GM06990 (cell line): ENCODE measurements at regions not wholly inside any gene's neighbourhood (a gene's known extent, or its start where the extent isn't known, plus 50 kb on each side); places are given as distances from the start of the nearest gene placed in this dataset.

Source experiments
- DNase-seq: peaks from one replicate; pipeline ENCODE4 v3.0.0-alpha.2; 2011; ENCODE audit not compliant: insufficient read length; ENCODE audit errors: extremely low read depth
- H3K27me3 ChIP-seq: replicated peaks from 2 replicates; pipeline ENCODE4 v1.6.0; 2011; ENCODE audit warnings: low read length; ENCODE audit not compliant: control insufficient read depth, insufficient read depth
- H3K36me3 ChIP-seq: 2 replicates; pipeline ENCODE4 v1.5.1; 2011; ENCODE audit warnings: low read length; ENCODE audit not compliant: control insufficient read depth, insufficient read depth
- H3K4me3 ChIP-seq: replicated peaks from 2 replicates; pipeline ENCODE4 v1.5.1; 2011; ENCODE audit warnings: low read depth, mild to moderate bottlenecking, control low read depth, low read length
- TF ChIP-seq, protein P1 (sequence below): IDR thresholded peaks from 2 replicates; pipeline ENCODE4 v1.5.1; 2011; ENCODE audit warnings: low read length, control low read depth, mild to moderate bottlenecking, inconsistent platforms; ENCODE audit not compliant: insufficient read depth, poor library complexity, severe bottlenecking

DNA sequence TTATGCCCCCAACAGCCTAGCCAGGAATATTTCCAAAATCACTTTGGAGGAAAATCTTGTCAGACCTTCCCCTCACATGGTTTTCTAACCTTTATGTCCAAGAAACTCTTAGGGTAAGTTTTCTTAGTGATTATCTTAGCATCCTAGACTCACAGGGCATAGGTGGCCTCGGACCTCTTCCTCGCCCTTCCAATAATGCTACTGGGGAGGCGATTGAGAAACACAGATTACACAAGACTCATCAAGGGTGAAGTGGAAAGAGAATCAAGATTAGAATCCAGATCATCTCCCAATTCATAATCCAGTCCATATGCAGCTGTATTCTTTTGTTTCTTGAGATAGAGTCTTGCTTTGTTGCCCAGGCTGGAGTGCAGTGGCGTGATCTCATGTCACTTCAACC lies 358.4 kb upstream of the CDH5 start:
- TF ChIP-seq, protein P1, sequence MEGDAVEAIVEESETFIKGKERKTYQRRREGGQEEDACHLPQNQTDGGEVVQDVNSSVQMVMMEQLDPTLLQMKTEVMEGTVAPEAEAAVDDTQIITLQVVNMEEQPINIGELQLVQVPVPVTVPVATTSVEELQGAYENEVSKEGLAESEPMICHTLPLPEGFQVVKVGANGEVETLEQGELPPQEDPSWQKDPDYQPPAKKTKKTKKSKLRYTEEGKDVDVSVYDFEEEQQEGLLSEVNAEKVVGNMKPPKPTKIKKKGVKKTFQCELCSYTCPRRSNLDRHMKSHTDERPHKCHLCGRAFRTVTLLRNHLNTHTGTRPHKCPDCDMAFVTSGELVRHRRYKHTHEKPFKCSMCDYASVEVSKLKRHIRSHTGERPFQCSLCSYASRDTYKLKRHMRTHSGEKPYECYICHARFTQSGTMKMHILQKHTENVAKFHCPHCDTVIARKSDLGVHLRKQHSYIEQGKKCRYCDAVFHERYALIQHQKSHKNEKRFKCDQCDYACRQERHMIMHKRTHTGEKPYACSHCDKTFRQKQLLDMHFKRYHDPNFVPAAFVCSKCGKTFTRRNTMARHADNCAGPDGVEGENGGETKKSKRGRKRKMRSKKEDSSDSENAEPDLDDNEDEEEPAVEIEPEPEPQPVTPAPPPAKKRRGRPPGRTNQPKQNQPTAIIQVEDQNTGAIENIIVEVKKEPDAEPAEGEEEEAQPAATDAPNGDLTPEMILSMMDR: no peak
- Histone ChIP-seq H3K27me3 (no peaks in the 10 kb centered on the region), H3K4me3 (no peak overlapping the region), H3K36me3 (no peaks in the 10 kb centered on the region)
- no peak for DNase-seq

DNA sequence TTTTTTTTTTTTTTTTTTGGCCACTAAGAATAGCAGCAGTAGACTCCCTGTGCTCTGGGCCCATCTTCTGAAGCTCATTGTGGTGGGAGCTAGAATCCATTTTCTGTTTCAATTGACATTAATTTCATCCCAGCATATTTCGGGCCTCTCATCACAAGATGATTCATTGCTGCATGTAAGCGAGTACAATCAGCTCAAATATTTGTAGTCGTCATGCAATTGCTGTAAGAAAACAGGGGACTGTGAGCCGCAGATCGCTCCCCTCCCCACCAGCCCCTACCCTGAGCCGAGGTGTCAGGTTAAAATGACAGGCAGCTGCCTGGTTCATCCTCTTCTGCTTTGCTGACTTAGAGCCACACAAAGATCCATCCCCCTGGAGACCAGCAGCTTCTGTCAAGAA lies 358.8 kb upstream of the CDH5 start:
- Histone ChIP-seq H3K4me3 (no peak overlapping the region), H3K36me3 (no peaks in the 10 kb centered on the region), H3K27me3 (no peaks in the 10 kb centered on the region)
- no peak for DNase-seq
- TF ChIP-seq, protein P1: no peak

DNA sequence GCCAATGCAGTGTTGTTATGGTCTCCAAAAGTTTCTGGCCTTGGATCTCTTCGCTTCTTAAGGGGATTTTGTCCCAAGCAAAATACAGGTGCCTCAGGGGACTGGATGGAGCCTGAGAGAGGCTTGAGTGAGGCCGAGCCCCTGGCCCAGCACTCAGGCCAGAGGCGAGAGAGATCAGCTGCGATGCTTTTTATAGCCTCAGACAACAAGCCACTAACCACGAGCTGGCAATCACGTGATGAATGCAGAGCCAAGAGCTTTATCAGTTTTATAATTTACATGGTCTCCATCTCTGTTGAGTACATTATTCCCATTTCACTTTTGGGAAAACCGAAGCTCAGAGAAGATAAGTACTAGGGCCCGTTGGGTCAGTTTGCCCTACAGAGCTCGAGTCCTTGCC lies 360.0 kb upstream of the CDH5 start:
- no peaks in the 10 kb centered on the region for H3K27me3 ChIP-seq
- TF ChIP-seq, protein P1: no peak
- H3K4me3 ChIP-seq: no peak overlapping the region
- no peaks in the 10 kb centered on the region for H3K36me3 ChIP-seq
- DNase-seq: no peak

DNA sequence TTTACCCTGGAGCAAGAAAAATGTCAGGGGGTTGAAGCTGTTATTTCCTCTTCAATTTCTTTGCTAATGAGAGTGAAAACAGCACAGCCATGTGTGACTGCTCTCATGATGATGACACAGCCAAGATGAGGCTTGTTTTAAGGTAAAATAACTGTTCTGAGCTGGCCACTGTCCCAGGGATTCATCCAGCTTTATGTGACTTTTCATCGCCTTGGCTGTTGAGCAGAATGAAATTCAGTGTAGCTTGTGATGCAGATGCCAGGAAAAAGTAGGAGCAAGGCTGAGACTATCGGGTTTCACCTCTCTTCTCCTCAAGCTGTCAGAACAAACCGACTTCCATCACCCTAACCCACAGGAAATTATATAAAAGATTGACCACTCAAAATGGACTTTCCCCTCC lies 361.8 kb upstream of the CDH5 start:
- Histone ChIP-seq H3K36me3 (no peaks in the 10 kb centered on the region), H3K27me3 (no peaks in the 10 kb centered on the region), H3K4me3 (no peak overlapping the region)
- TF ChIP-seq, protein P1: no peak
- DNase-seq: no peak

DNA sequence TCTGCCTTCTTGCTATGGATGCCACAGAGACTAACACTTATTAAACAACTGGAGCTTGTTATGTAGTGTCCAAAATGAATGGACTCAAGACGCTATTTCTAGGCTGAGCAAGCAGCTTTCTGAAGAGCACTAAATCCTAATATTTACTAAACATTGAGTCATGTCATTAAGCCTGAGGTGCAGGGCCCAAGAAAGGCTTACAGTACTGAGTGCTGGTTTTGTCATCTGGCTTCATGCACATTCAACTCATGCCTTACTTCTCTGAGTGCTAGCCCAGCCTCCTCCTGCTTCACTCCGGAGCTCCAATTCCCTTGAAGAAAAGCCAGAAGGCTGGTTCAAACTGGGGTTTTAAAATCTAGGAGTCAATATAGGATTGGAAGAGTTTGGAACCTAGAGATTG lies 363.3 kb upstream of the CDH5 start:
- no peak overlapping the region for H3K4me3 ChIP-seq
- H3K36me3 ChIP-seq: no peaks in the 10 kb centered on the region
- TF ChIP-seq, protein P1: no peak
- DNase-seq: no peak
- no peaks in the 10 kb centered on the region for H3K27me3 ChIP-seq

DNA sequence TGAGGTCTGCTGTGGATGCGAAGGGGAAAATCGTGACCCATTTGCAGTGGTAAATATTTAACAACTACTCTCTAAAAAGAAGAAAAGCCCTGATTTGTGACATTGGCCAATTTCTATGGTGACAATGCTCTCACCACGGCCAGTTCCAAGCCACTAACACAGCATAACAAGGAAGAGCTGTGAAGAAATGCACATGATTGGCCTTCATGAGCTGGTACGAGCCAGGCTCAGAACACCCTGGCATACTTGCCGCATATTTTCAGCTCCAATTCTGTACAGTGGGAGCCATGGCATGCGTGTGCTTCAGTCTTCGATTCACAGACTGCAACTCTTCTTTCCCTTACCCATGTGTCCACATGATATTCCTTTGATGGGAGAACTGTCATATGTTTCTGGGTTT lies 363.9 kb upstream of the CDH5 start:
- no peak for DNase-seq
- Histone ChIP-seq H3K4me3 (no peak overlapping the region), H3K27me3 (no peaks in the 10 kb centered on the region), H3K36me3 (no peaks in the 10 kb centered on the region)
- TF ChIP-seq, protein P1: no peak
